ENCODE measurements at regions not wholly inside any gene's neighbourhood (a gene's known extent, or its start where the extent isn't known, plus 50 kb on each side); places are given as distances from the start of the nearest gene placed in this dataset.

DNA sequence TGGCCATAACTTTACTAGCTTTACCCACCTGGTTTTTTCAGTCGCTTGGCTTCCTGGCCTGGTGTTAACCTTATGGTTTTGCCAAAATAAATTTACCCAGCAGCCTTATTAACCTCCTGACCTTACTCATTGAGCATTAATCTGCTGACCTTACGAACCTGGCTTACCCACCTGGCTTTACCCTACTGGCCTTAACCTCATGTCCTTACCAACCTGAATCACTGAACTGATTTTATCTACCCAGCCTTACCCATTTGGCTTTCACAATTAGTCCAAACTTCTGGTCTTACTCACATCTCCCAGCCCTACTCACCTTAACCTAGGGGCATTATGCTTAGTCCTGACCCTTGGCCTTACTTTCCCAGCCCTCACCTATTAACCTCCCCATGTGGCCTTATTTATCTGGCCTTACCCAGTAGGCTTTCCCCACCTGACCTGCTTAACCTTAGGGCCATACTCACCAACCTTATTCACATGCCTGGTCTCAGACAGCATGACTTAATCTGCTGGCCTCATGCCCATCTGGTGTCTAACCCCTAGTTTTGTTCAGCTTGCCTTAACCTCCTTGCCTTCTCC lies 93.4 kb downstream of the IL12A start (continued):
- TF ChIP-seq, protein P1, sequence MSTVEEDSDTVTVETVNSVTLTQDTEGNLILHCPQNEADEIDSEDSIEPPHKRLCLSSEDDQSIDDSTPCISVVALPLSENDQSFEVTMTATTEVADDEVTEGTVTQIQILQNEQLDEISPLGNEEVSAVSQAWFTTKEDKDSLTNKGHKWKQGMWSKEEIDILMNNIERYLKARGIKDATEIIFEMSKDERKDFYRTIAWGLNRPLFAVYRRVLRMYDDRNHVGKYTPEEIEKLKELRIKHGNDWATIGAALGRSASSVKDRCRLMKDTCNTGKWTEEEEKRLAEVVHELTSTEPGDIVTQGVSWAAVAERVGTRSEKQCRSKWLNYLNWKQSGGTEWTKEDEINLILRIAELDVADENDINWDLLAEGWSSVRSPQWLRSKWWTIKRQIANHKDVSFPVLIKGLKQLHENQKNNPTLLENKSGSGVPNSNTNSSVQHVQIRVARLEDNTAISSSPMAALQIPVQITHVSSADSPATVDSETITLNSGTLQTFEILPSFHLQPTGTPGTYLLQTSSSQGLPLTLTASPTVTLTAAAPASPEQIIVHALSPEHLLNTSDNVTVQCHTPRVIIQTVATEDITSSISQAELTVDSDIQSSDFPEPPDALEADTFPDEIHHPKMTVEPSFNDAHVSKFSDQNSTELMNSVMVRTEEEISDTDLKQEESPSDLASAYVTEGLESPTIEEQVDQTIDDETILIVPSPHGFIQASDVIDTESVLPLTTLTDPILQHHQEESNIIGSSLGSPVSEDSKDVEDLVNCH (CRISPR knock-in tag; IDR thresholded peaks at IDR 0.05) = no peak
- TF ChIP-seq ZNF160 (CRISPR knock-in tag; IDR thresholded peaks at IDR 0.05) (no peak), CBFB (CRISPR knock-in tag; IDR thresholded peaks at IDR 0.05) (no peak), ZNF564 (CRISPR knock-in tag; IDR thresholded peaks at IDR 0.05) (no peak)
- TF ChIP-seq, protein P2, sequence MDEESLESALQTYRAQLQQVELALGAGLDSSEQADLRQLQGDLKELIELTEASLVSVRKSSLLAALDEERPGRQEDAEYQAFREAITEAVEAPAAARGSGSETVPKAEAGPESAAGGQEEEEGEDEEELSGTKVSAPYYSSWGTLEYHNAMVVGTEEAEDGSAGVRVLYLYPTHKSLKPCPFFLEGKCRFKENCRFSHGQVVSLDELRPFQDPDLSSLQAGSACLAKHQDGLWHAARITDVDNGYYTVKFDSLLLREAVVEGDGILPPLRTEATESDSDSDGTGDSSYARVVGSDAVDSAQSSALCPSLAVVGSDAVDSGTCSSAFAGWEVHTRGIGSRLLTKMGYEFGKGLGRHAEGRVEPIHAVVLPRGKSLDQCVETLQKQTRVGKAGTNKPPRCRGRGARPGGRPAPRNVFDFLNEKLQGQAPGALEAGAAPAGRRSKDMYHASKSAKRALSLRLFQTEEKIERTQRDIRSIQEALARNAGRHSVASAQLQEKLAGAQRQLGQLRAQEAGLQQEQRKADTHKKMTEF (CRISPR knock-in tag; IDR thresholded peaks at IDR 0.05) = no peak

DNA sequence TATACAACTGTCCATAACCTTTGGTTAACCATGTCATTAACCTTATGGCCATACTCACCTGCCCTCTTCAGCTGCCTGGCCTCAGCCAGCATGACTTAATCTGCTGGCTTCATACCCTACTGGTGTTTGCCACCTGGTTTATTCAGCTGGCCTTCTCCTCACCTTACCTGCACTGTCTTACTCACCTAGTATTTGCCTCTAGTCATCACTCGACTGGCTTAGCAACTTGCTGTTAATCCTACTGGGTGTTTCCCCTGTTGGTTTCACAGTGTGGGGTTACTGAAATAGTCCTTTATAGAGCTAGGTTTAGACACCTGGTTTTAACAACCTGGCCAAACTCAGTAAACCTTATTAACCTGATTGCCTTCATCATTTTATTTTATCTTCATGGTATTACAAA lies 96.4 kb downstream of the IL12A start:
- 0% methylated on average over 1 of the region's 1 CpG for WGBS (ENCODE audit: low lambda C conversion rate)
- ATAC-seq (no peak), DNase-seq (ENCODE audit: low spot score) (no peak), FAIRE-seq (no peak)
- Histone ChIP-seq H3K4me3 (replicated peaks in 1 of 3; ENCODE audit: insufficient read depth in 1 of 3, low read depth in 2 of 3, low read length in 3 of 3) (no peak overlapping the region), H4K20me1 (ENCODE audit: insufficient read depth, low read length) (no peaks in the 10 kb centered on the region), H3K9ac (ENCODE audit: insufficient read depth, low read depth, low read length) (no peak overlapping the region), H3K36me3 (replicated peaks in 1 of 2; ENCODE audit: control insufficient read depth in 1 of 2, insufficient read depth in 2 of 2, low read length in 2 of 2) (no peaks in the 10 kb centered on the region), H3K9me3 (ENCODE audit: low read length) (no peaks in the 10 kb centered on the region), H3K4me2 (ENCODE audit: low read depth, low read length) (no peak overlapping the region), H3K79me2 (ENCODE audit: insufficient read depth, low read length) (no peaks in the 10 kb centered on the region), H2AFZ (ENCODE audit: low read length) (no peak overlapping the region), H3K27me3 (ENCODE audit: control insufficient read depth in 1 of 2, insufficient read depth in 2 of 2, low read length in 2 of 2) (no peaks in the 10 kb centered on the region; a peak in 1 of 5 replicates), H3K4me1 (ENCODE audit: insufficient read depth, low read length) (no peaks in the 10 kb centered on the region), H3K27ac (ENCODE audit: extremely low read length, insufficient read depth, low read length) (no peak overlapping the region)
- in situ Hi-C loops (cut with HindIII; ENCODE audit: extremely low pct_ligation_motif_present, low pct_unique_long_range_greater_than_20kb) (no loop called here), intact Hi-C loops (cut with micrococcal nuclease; ENCODE audit: unreplicated experiment) (no loop called here)
- ChIA-PET POLR2A (no interaction called here), CTCF (ENCODE audit: low intra/inter-chr PET ratio, low total read pairs) (no interaction called here)
- BruUV-seq (replicated peaks) = no TSS peak
- no peak for TF ChIP-seq RFX1 (IDR thresholded peaks at IDR 0.05)
- TF ChIP-seq, protein P3, sequence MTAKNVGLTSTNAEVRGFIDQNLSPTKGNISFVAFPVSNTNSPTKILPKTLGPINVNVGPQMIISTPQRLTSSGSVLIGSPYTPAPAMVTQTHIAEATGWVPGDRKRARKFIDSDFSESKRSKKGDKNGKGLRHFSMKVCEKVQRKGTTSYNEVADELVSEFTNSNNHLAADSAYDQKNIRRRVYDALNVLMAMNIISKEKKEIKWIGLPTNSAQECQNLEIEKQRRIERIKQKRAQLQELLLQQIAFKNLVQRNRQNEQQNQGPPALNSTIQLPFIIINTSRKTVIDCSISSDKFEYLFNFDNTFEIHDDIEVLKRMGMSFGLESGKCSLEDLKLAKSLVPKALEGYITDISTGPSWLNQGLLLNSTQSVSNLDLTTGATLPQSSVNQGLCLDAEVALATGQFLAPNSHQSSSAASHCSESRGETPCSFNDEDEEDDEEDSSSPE (CRISPR knock-in tag; IDR thresholded peaks at IDR 0.05) = no peak
- TF ChIP-seq ZBTB1 (CRISPR knock-in tag; IDR thresholded peaks at IDR 0.05; ENCODE audit: borderline replicate concordance) = no peak
- no peak for TF ChIP-seq THAP11 (CRISPR knock-in tag; IDR thresholded peaks at IDR 0.05)
- TF ChIP-seq ZNF749 (CRISPR knock-in tag; IDR thresholded peaks at IDR 0.05; ENCODE audit: borderline replicate concordance) = no peak
- TF ChIP-seq ZNF674 (CRISPR knock-in tag; IDR thresholded peaks at IDR 0.05; ENCODE audit: low read depth) = no peak
- TF ChIP-seq ZNF205 (CRISPR knock-in tag; IDR thresholded peaks at IDR 0.05) = no peak
- TF ChIP-seq ZNF644 (CRISPR knock-in tag; IDR thresholded peaks at IDR 0.05; ENCODE audit: low read depth) = no peak
- TF ChIP-seq, protein P4, sequence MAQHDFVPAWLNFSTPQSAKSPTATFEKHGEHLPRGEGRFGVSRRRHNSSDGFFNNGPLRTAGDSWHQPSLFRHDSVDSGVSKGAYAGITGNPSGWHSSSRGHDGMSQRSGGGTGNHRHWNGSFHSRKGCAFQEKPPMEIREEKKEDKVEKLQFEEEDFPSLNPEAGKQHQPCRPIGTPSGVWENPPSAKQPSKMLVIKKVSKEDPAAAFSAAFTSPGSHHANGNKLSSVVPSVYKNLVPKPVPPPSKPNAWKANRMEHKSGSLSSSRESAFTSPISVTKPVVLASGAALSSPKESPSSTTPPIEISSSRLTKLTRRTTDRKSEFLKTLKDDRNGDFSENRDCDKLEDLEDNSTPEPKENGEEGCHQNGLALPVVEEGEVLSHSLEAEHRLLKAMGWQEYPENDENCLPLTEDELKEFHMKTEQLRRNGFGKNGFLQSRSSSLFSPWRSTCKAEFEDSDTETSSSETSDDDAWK (CRISPR knock-in tag; IDR thresholded peaks at IDR 0.05) = no peak
- TF ChIP-seq ZBTB7B (CRISPR knock-in tag; IDR thresholded peaks at IDR 0.05) = no peak
- TF ChIP-seq MEF2D (CRISPR knock-in tag; IDR thresholded peaks at IDR 0.05) = no peak
- TF ChIP-seq MAFG (CRISPR knock-in tag; IDR thresholded peaks at IDR 0.05) = no peak
- no peak for TF ChIP-seq KDM6A (CRISPR knock-in tag; IDR thresholded peaks at IDR 0.05; ENCODE audit: low read depth)
